Activated CD4-positive, alpha-beta memory T cell treated with anti-CD3 and anti-CD28 coated beads for 36 hours (primary cell): ENCODE measurements at regions not wholly inside any gene's neighbourhood (a gene's known extent, or its start where the extent isn't known, plus 50 kb on each side); places are given as distances from the start of the nearest gene placed in this dataset.

ENCODE experiments used
- CTCF ChIA-PET: fragments of 350-600 bp; sonication (Branson Sonifier 250); formaldehyde crosslinking; loops from one replicate; lab custom pipeline; 2021; ENCODE audit warnings: antibody characterized with exemption, inconsistent platforms; lab: Charles Lee
- POLR2A ChIA-PET: fragments of 350-600 bp; sonication (Branson Sonifier 250); formaldehyde crosslinking; loops from one replicate; lab custom pipeline; 2021; ENCODE audit warnings: antibody characterized with exemption; lab: Charles Lee
- DNase-seq: peaks from one replicate; pipeline ENCODE4 v3.0.0-alpha.2; 2020
- H3K27ac Mint-ChIP-seq: one replicate; pipeline ENCODE4 v1.8.0; 2021; ENCODE audit warnings: mixed read lengths
- H3K27me3 Mint-ChIP-seq: one replicate; pipeline ENCODE4 v1.8.0; 2021; ENCODE audit warnings: mixed read lengths
- H3K36me3 Mint-ChIP-seq: one replicate; pipeline ENCODE4 v1.8.0; 2021; ENCODE audit warnings: mixed read lengths
- H3K4me1 Mint-ChIP-seq: one replicate; pipeline ENCODE4 v1.8.0; 2021; ENCODE audit warnings: low read depth, mixed read lengths
- H3K4me3 Mint-ChIP-seq: one replicate; pipeline ENCODE4 v1.8.0; 2021; ENCODE audit warnings: mild to moderate bottlenecking, mixed read lengths
- H3K9me3 Mint-ChIP-seq: one replicate; pipeline ENCODE4 v1.8.0; 2021; ENCODE audit warnings: mixed read lengths
- intact Hi-C: fragments of 100-400 bp; cut with micrococcal nuclease; formaldehyde crosslinking; loops from one replicate; pipeline ENCODE4 v1.15.1; 2023

GRCh38 chr3:107882881-107883280 lies 207.9 kb downstream of the CD47 start:
- ChIA-PET POLR2A (no interaction called here), CTCF (interaction anchor here (0.6 kb wide), 1 partner anchor 425 kb away, joined by 3 read pairs; no protein-coding TSS in a partner anchor)
- DNase-seq, result no peak
- H3K36me3 Mint-ChIP-seq, result no peaks in the 10 kb centered on the region
- no peaks in the 10 kb centered on the region for H3K4me1 Mint-ChIP-seq
- H3K27ac Mint-ChIP-seq, result no peak overlapping the region
- H3K4me3 Mint-ChIP-seq, result no peak overlapping the region
- no peaks in the 10 kb centered on the region for H3K9me3 Mint-ChIP-seq
- H3K27me3 Mint-ChIP-seq, result no peaks in the 10 kb centered on the region
- intact Hi-C loops, result no loop called here

- no peak overlapping the region for H3K4me3 Mint-ChIP-seq
- no peaks in the 10 kb centered on the region for H3K9me3 Mint-ChIP-seq
- POLR2A ChIA-PET, result no interaction called here
- no peaks in the 10 kb centered on the region for H3K36me3 Mint-ChIP-seq
- H3K27ac Mint-ChIP-seq, result no peak overlapping the region
- no peaks in the 10 kb centered on the region for H3K4me1 Mint-ChIP-seq
- intact Hi-C loops, result no loop called here
- CTCF ChIA-PET, result no interaction called here
- DNase-seq, result no peak
- no peaks in the 10 kb centered on the region for H3K27me3 Mint-ChIP-seq
These were observed 208.6 kb downstream of the CD47 start for GRCh38 chr3:107882261-107882660.

GRCh38 chr3:107881509-107881908 lies 209.3 kb downstream of the CD47 start:
- H3K4me1 Mint-ChIP-seq, result no peaks in the 10 kb centered on the region
- no peaks in the 10 kb centered on the region for H3K27me3 Mint-ChIP-seq
- no peak overlapping the region for H3K27ac Mint-ChIP-seq
- POLR2A ChIA-PET, result no interaction called here
- CTCF ChIA-PET, result interaction anchor here (0.7 to 1.2 kb wide), 2 partner anchors 12 to 348 kb away, joined by 3 read pairs; no protein-coding TSS in a partner anchor
- no peaks in the 10 kb centered on the region for H3K9me3 Mint-ChIP-seq
- intact Hi-C loops, result no loop called here
- DNase-seq, result no peak
- no peak overlapping the region for H3K4me3 Mint-ChIP-seq
- no peaks in the 10 kb centered on the region for H3K36me3 Mint-ChIP-seq

GRCh38 chr3:107880702-107881101 lies 210.1 kb downstream of the CD47 start:
- Mint-ChIP-seq H3K4me1 (no peaks in the 10 kb centered on the region), H3K4me3 (no peak overlapping the region), H3K27ac (no peak overlapping the region), H3K9me3 (no peaks in the 10 kb centered on the region), H3K36me3 (no peaks in the 10 kb centered on the region), H3K27me3 (no peaks in the 10 kb centered on the region)
- intact Hi-C loops, result no loop called here
- CTCF ChIA-PET, result interaction anchor here (0.7 to 1.2 kb wide), 2 partner anchors 12 to 349 kb away, joined by 3 read pairs; no protein-coding TSS in a partner anchor
- DNase-seq, result no peak
- POLR2A ChIA-PET, result no interaction called here

GRCh38 chr3:107877936-107878335 lies 212.9 kb downstream of the CD47 start:
- H3K36me3 Mint-ChIP-seq, result no peaks in the 10 kb centered on the region
- no peak overlapping the region for H3K4me3 Mint-ChIP-seq
- no peak for DNase-seq
- no peaks in the 10 kb centered on the region for H3K4me1 Mint-ChIP-seq
- POLR2A ChIA-PET, result no interaction called here
- no peaks in the 10 kb centered on the region for H3K9me3 Mint-ChIP-seq
- no peak overlapping the region for H3K27ac Mint-ChIP-seq
- intact Hi-C loops, result no loop called here
- CTCF ChIA-PET, result no interaction called here
- H3K27me3 Mint-ChIP-seq, result no peaks in the 10 kb centered on the region

- ChIA-PET POLR2A (no interaction called here), CTCF (interaction anchor here (0.9 to 2.8 kb wide), 2 partner anchors 21 to 57 kb away, joined by 5 to 9 read pairs; no protein-coding TSS in a partner anchor)
- Mint-ChIP-seq H3K36me3 (no peaks in the 10 kb centered on the region), H3K4me3 (no peak overlapping the region), H3K4me1 (peaks cover 8% of the 10 kb centered on the region), H3K27ac (no peak overlapping the region), H3K27me3 (peaks cover 2% of the 10 kb centered on the region), H3K9me3 (peaks cover 2% of the 10 kb centered on the region)
- intact Hi-C loops, result no loop called here
- DNase-seq, result no peak
These were observed 219.7 kb downstream of the CD47 start for GRCh38 chr3:107870943-107871638.

GRCh38 chr3:107870096-107870495 lies 220.7 kb downstream of the CD47 start:
- POLR2A ChIA-PET, result no interaction called here
- Mint-ChIP-seq H3K27me3 (peaks cover 2% of the 10 kb centered on the region), H3K27ac (no peak overlapping the region), H3K36me3 (no peaks in the 10 kb centered on the region), H3K4me1 (peaks cover 8% of the 10 kb centered on the region), H3K4me3 (no peak overlapping the region), H3K9me3 (peaks cover 2% of the 10 kb centered on the region)
- intact Hi-C loops, result no loop called here
- no peak for DNase-seq
- CTCF ChIA-PET, result interaction anchor here (0.9 kb wide), 1 partner anchor 20 kb away, joined by 5 read pairs; no protein-coding TSS in a partner anchor

GRCh38 chr3:107868449-107868848 lies 222.4 kb downstream of the CD47 start:
- POLR2A ChIA-PET, result no interaction called here
- peaks cover 8% of the 10 kb centered on the region for H3K4me1 Mint-ChIP-seq
- no peak overlapping the region for H3K4me3 Mint-ChIP-seq
- intact Hi-C loops, result no loop called here
- CTCF ChIA-PET, result interaction anchor here (1.6 kb wide), 1 partner anchor 34 kb away, joined by 3 read pairs; no protein-coding TSS in a partner anchor
- H3K27me3 Mint-ChIP-seq, result peaks cover 2% of the 10 kb centered on the region
- no peak for DNase-seq
- H3K27ac Mint-ChIP-seq, result no peak overlapping the region
- peaks cover 2% of the 10 kb centered on the region for H3K9me3 Mint-ChIP-seq
- no peaks in the 10 kb centered on the region for H3K36me3 Mint-ChIP-seq

GRCh38 chr3:107861904-107862303 lies 228.9 kb downstream of the CD47 start:
- POLR2A ChIA-PET, result no interaction called here

GRCh38 chr3:107861422-107861821 lies 229.4 kb downstream of the CD47 start:
- Mint-ChIP-seq H3K27ac (no peak overlapping the region), H3K4me1 (no peaks in the 10 kb centered on the region), H3K36me3 (no peaks in the 10 kb centered on the region), H3K9me3 (no peaks in the 10 kb centered on the region), H3K27me3 (peaks cover 2% of the 10 kb centered on the region), H3K4me3 (no peak overlapping the region)
- ChIA-PET CTCF (interaction anchor here (0.6 kb wide), 1 partner anchor 68 kb away, joined by 3 read pairs; no protein-coding TSS in a partner anchor), POLR2A (no interaction called here)
- DNase-seq, result no peak
- intact Hi-C loops, result no loop called here

More at GRCh38 chr3:107861904-107862303, 228.9 kb downstream of the CD47 start:
- no peak overlapping the region for H3K4me3 Mint-ChIP-seq
- intact Hi-C loops, result no loop called here
- no peaks in the 10 kb centered on the region for H3K36me3 Mint-ChIP-seq
- H3K27ac Mint-ChIP-seq, result no peak overlapping the region
- no peak for DNase-seq
- no peaks in the 10 kb centered on the region for H3K9me3 Mint-ChIP-seq
- CTCF ChIA-PET, result no interaction called here
- H3K27me3 Mint-ChIP-seq, result peaks cover 3% of the 10 kb centered on the region
- H3K4me1 Mint-ChIP-seq, result no peaks in the 10 kb centered on the region
